ENCODE measurements at regions not wholly inside any gene's neighbourhood (a gene's known extent, or its start where the extent isn't known, plus 50 kb on each side); places are given as distances from the start of the nearest gene placed in this dataset.

DNA sequence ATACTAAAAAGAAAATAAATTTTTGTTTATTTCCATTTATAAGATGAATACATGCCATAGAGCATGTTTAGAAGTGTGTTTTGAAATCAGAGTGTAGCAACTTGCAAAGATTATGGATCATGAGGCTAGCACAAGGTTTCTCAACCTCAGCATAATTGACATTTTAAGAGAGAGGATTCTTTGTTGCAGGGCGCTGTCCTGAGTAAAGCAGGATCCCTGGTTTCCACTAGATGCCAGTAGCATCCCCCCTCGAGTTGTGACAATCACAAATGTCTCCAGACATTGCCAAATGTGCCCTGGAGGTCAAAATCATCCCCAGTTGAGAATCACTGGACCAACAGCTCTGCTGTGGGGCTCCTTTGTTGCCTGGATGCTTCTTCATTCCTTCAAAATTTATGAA, 128.5 kb upstream of the RBMS3 start:
- ATAC-seq (no peak), DNase-seq (no peak)
- ChIA-PET CTCF (no interaction called here), POLR2A (no interaction called here)
- H3K27me3 Mint-ChIP-seq: no peaks in the 10 kb centered on the region
- intact Hi-C loops (cut with DNase I, micrococcal nuclease): no loop called here
- no peaks in the 10 kb centered on the region for H3K36me3 Mint-ChIP-seq (ENCODE audit: low read depth)
- peaks cover 11% of the 10 kb centered on the region for H3K4me1 Mint-ChIP-seq
- H3K4me3 Mint-ChIP-seq: no peak overlapping the region
- H3K9me3 Mint-ChIP-seq (ENCODE audit: low read depth): no peaks in the 10 kb centered on the region
- no peak overlapping the region for H3K27ac Mint-ChIP-seq

DNA sequence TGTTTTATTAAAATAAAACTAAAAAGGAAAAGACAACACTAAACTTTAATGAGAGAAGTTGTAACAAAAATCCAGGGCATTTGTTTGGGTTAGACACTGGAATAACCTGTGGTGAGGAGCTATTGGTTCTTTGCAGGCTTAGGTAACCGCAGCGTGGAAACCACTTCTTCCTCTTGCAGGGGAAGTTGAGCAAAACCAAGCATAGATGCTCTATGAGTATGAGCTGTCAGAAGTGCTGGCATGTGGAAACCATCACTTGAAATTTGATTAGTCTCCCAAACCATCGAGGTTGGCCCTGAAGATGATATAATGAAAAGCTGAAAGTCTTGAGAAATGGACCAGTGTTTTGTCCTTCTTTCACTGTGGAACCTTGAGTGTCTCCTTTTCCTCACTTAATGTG, 127.1 kb upstream of the RBMS3 start:
- ATAC-seq (peak; percentile 82), DNase-seq (peak; percentile 72)
- Mint-ChIP-seq H3K4me1 (peaks cover 11% of the 10 kb centered on the region), H3K9me3 (ENCODE audit: low read depth) (no peaks in the 10 kb centered on the region), H3K4me3 (no peak overlapping the region), H3K27me3 (no peaks in the 10 kb centered on the region), H3K27ac (no peak overlapping the region), H3K36me3 (ENCODE audit: low read depth) (no peaks in the 10 kb centered on the region)
- ChIA-PET POLR2A (no interaction called here), CTCF (interaction anchor here (1.1 to 1.5 kb wide), 2 partner anchors 9 to 73 kb away, joined by 3 to 5 read pairs; no protein-coding TSS in a partner anchor)
- intact Hi-C loops (cut with DNase I, micrococcal nuclease): no loop called here

DNA sequence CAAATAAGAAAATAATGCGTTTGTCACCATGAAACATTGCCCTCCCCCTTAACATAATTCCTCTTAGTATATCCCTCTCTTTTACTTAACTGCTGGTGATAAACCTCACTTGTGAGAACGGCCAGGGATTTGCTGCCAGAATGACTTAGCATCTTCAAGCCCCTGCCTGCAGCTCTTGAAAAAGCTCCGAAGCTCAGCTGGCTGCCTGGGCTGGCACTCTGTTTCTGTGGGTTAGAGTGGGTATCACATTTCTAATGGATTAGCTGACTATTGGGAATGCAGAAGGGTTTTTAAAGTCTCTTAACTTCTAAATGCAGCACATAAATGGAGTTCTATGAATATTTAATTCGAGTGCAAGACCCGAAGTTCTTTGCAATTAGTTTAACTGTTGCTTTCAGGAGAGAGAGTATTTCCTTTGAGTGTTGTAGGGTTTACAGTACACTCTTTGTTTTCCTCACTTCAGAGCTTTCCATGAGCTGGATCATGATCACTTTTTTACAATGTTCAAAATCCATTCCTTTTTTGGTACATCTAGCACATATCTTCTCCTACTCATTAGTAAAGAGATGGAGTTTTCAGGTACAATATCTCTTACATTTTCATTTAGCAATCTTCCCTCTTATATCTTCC, 124.7 kb upstream of the RBMS3 start:
- intact Hi-C loops (cut with DNase I, micrococcal nuclease): no loop called here
- ChIA-PET POLR2A (no interaction called here), CTCF (no interaction called here)
- Mint-ChIP-seq H3K4me1 (peaks cover 11% of the 10 kb centered on the region), H3K27ac (no peak overlapping the region), H3K4me3 (no peak overlapping the region), H3K27me3 (no peaks in the 10 kb centered on the region), H3K9me3 (ENCODE audit: low read depth) (peaks cover 1% of the 10 kb centered on the region), H3K36me3 (ENCODE audit: low read depth) (no peaks in the 10 kb centered on the region)
- DNase-seq (no peak), ATAC-seq (no peak)

DNA sequence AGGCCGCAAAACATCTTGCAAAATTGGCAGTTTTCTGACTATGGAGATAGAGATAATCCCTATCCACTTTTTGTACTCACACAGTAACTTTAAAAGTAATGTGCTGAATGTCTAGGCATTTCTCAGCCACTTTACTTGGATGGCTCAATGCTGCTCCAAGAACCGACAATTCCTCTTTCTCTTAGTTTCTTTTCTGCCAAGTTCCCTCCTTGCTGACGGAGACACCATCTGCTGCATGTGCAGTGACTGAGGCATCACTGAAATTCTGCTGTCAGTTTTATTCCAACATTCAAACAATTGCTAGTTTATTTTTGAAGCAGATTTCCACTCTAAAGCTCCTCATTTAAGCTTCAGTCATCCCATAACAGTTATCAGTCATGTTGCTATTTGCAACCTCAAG, 116.0 kb upstream of the RBMS3 start:
- Mint-ChIP-seq H3K27ac (no peak overlapping the region), H3K27me3 (no peaks in the 10 kb centered on the region), H3K4me3 (no peak overlapping the region), H3K9me3 (ENCODE audit: low read depth) (peaks cover 4% of the 10 kb centered on the region), H3K4me1 (peaks cover 1% of the 10 kb centered on the region), H3K36me3 (ENCODE audit: low read depth) (no peaks in the 10 kb centered on the region)
- ATAC-seq (no peak), DNase-seq (no peak)
- intact Hi-C loops (cut with DNase I, micrococcal nuclease): no loop called here
- POLR2A ChIA-PET: no interaction called here
- CTCF ChIA-PET: no interaction called here

DNA sequence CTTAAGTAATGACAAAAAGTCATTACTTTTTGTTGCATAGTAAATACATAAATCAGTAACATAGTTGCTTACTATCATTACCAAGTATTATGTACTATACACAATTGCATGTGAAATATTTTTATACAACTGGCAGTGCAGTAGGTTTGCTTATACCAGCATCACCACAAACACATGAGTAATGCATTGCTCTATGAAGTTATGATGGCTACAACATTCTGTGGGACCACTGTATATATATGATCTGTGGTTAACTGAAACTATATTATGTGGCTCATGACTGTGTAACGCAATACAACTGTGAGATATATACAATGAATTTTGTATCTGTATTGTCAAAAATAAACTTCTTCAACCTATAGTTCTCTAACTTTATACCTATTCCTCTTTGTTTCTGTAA, 113.7 kb upstream of the RBMS3 start:
- ChIA-PET POLR2A (no interaction called here), CTCF (no interaction called here)
- Mint-ChIP-seq H3K27me3 (no peaks in the 10 kb centered on the region), H3K9me3 (ENCODE audit: low read depth) (peaks cover under 1% of the 10 kb centered on the region), H3K36me3 (ENCODE audit: low read depth) (peaks cover 1% of the 10 kb centered on the region), H3K4me1 (peaks cover 18% of the 10 kb centered on the region), H3K27ac (no peak overlapping the region), H3K4me3 (no peak overlapping the region)
- no peak for ATAC-seq
- intact Hi-C loops (cut with DNase I, micrococcal nuclease): no loop called here
- no peak for DNase-seq

DNA sequence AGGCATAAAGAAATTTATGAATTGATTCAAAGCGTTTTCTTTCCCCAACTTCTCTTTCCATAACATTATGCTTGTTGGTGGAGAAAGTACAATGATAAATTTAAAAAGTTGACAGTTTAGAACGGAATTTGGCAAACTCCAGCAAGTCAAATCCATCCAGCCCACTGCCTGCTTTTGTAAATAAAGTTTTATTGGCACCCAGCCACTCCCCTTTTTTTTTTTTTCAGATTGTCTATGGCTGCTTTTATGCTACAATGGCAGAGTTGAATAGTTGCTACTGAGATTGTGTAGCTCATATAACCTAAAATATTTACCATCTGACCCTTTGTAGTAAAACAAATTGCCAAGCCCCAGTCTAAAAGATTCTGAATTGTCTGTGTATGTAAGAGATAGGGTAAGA, 112.8 kb upstream of the RBMS3 start:
- H3K4me1 Mint-ChIP-seq: peaks cover 23% of the 10 kb centered on the region
- POLR2A ChIA-PET: no interaction called here
- intact Hi-C loops (cut with DNase I, micrococcal nuclease): no loop called here
- CTCF ChIA-PET: no interaction called here
- peaks cover 2% of the 10 kb centered on the region for H3K9me3 Mint-ChIP-seq (ENCODE audit: low read depth)
- DNase-seq (no peak), ATAC-seq (no peak)
- H3K27ac Mint-ChIP-seq: no peak overlapping the region
- H3K4me3 Mint-ChIP-seq: no peak overlapping the region
- peaks cover 2% of the 10 kb centered on the region for H3K36me3 Mint-ChIP-seq (ENCODE audit: low read depth)
- no peaks in the 10 kb centered on the region for H3K27me3 Mint-ChIP-seq

DNA sequence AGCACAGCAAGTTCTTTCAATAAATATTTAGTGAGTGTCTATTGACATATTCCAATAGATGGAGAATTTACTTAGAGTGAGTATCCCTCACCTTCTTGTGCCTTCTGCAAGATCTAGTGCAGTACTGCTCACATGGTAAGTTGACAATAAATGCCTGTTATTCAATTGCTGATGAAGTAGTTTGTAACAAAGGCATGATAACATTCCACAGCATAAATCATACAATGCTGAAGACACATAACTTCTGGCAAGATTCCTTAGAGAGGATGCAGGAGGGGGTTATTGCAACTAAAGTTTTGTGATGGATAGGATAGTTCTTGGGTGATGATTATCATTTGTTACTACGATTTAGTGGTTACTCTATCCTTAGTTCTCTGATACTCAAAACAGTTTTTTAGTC, 112.2 kb upstream of the RBMS3 start:
- Mint-ChIP-seq H3K27ac (no peak overlapping the region), H3K4me1 (peaks cover 25% of the 10 kb centered on the region), H3K27me3 (no peaks in the 10 kb centered on the region), H3K4me3 (no peak overlapping the region), H3K36me3 (ENCODE audit: low read depth) (peaks cover 2% of the 10 kb centered on the region), H3K9me3 (ENCODE audit: low read depth) (peaks cover 2% of the 10 kb centered on the region)
- ATAC-seq (no peak), DNase-seq (no peak)
- CTCF ChIA-PET: no interaction called here
- POLR2A ChIA-PET: no interaction called here
- intact Hi-C loops (cut with DNase I, micrococcal nuclease): no loop called here

DNA sequence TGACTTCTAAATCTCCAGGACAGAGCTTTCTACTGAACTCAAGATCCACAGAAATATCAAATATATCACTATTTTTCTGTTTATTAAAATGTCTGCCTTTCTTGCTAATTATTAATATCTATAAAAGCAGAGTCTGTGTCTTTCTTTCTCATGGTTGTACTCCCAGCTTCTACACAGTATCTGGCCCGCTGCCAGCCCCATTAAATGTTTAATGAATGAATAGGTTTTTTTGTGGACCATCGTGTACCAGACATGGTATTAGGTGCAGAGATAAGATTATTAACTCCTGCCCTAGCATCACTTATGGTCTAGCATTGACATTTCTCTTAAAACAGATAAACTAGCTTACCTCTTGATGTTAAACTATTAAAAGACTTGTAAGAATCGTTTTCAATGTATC, 111.4 kb upstream of the RBMS3 start:
- no peak for ATAC-seq
- Mint-ChIP-seq H3K27me3 (no peaks in the 10 kb centered on the region), H3K36me3 (ENCODE audit: low read depth) (peaks cover 2% of the 10 kb centered on the region), H3K27ac (no peak overlapping the region), H3K4me3 (no peak overlapping the region), H3K4me1 (peaks cover 25% of the 10 kb centered on the region), H3K9me3 (ENCODE audit: low read depth) (peaks cover 2% of the 10 kb centered on the region)
- intact Hi-C loops (cut with DNase I, micrococcal nuclease): no loop called here
- ChIA-PET CTCF (interaction anchor here (0.7 kb wide), 1 partner anchor 16 kb away, joined by 3 read pairs; no protein-coding TSS in a partner anchor), POLR2A (no interaction called here)
- DNase-seq: no peak

DNA sequence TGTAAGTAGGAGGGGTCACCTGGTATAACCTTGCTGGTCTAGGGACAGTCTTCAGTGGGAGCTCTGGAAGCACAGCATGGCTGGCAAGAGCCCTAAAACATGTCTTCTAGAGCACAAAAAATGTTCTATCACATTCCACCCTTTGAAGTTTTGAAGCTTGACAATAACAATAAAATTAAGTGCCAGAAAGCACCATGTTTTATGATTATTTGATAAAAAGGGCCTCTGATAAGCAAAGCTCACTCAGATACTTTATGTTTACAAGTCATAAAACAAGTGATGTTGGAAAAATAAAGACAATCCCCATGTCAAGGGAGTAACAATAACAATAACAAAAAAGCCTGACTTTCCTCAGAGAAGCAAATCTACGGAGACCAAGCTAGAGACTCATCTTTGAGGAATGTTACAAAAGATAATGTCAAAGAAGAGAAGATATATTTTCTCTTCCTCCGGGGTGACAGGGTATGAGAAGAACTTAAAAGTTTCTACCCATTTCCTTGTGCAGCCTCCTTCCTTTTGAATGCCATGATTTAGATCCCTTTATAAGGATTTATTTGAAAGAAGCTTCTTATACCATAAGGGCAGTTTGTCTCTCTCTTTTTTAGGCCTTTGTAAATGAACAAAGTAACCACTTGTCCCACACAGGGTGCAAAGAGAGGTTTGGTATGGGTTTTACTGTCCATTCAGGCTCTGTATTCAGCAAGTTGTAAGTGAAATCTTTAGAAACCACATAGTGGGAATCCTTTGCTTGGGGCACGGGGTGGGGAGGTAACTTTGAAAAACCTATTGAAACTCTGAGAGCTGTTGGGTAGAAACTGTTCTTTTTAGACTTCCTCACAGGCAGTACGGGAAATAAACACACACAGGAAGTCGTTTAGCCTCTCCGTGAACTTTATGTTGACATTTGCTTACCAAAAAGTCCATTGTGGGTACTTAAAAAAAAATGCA, 109.6 kb upstream of the RBMS3 start:
- CTCF ChIA-PET: interaction anchor here (1.0 kb wide), 1 partner anchor 504 kb away, joined by 5 read pairs; no protein-coding TSS in a partner anchor
- H3K4me3 Mint-ChIP-seq: no peak overlapping the region
- peaks cover 25% of the 10 kb centered on the region for H3K4me1 Mint-ChIP-seq
- H3K36me3 Mint-ChIP-seq (ENCODE audit: low read depth): peaks cover 2% of the 10 kb centered on the region
- H3K27ac Mint-ChIP-seq: peak overlapping the region; percentile 44
- DNase-seq (no peak), ATAC-seq (peak; percentile 36)
- intact Hi-C loops (cut with DNase I, micrococcal nuclease): no loop called here
- POLR2A ChIA-PET: no interaction called here
- H3K27me3 Mint-ChIP-seq: no peaks in the 10 kb centered on the region
- H3K9me3 Mint-ChIP-seq (ENCODE audit: low read depth): peaks cover 6% of the 10 kb centered on the region

DNA sequence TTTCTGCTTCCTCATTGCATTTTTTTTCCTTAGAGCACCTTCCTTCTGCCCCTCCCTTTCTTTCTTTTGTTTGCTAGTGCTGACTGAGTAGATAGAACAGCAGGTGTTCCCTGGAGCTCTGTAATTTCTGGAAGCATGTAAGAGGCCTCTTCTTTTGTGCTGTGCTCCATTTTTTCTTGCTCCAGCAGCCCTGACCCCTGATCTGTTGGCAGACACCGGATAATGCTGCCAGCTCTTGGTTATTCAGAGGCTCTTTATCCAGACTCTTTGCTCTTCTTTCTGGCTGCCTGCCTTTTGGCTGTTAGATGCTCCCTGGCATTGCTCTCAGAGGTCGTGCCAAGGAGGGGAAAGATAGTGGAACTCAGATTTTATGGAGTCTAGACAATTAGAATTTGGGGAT, 104.4 kb upstream of the RBMS3 start:
- POLR2A ChIA-PET: no interaction called here
- ATAC-seq (no peak), DNase-seq (no peak)
- no peak overlapping the region for H3K4me3 Mint-ChIP-seq
- H3K27me3 Mint-ChIP-seq: no peaks in the 10 kb centered on the region
- H3K27ac Mint-ChIP-seq: no peak overlapping the region
- peaks cover 2% of the 10 kb centered on the region for H3K36me3 Mint-ChIP-seq (ENCODE audit: low read depth)
- H3K4me1 Mint-ChIP-seq: peaks cover 13% of the 10 kb centered on the region
- intact Hi-C loops (cut with DNase I, micrococcal nuclease): no loop called here
- CTCF ChIA-PET: interaction anchor here (0.9 kb wide), 1 partner anchor 378 kb away, joined by 3 read pairs; no protein-coding TSS in a partner anchor
- H3K9me3 Mint-ChIP-seq (ENCODE audit: low read depth): peaks cover 8% of the 10 kb centered on the region

DNA sequence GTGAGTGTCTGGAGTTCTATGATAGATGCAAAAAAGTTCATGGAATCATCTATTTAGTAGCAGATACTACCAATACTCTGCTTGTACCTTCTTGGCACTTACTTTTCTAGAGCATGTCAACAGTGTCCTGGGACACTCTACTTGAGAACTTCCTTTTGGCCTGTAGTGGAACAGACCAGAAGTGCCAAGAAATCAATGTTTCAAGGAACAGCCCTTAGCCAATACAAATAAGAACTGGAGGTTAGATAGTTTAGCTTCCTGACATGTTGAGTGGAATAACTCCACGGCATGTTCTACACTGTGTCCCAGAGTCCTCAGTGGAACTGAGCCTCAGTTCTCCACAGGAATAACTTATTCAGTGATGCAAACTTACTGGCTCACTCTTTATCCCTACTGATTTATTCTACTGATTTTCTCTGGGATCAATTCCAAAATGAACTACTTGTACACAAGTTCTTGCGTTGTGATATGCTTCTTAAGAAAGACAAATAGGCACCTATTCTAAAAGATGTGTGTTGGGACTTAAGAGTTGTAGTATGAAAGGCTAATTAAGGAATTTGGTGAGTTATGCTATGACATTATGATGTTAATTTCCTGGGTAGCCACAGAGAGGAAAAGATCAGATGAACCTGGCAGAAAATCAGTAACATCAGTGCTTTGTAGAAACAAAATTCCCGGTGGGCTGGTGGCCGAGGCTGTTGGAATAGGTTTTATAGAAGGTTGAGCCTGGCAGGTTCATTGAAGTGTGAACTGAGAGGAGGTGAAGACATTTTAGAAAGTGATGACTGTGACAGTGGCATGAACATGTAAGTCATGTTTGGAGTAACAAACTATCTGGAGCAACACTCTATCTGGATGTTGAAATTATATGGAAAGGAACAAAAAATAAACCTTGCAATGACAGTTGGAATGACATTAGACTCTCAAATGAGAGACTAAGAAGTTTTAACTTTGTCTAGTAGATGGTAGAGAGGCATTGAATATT, 101.8 kb upstream of the RBMS3 start:
- intact Hi-C loops (cut with DNase I, micrococcal nuclease): no loop called here
- ChIA-PET POLR2A (no interaction called here), CTCF (interaction anchor here (0.6 kb wide), 1 partner anchor 277 kb away, joined by 3 read pairs; no protein-coding TSS in a partner anchor)
- Mint-ChIP-seq H3K4me1 (peaks cover 9% of the 10 kb centered on the region), H3K36me3 (ENCODE audit: low read depth) (no peaks in the 10 kb centered on the region), H3K4me3 (no peak overlapping the region), H3K9me3 (ENCODE audit: low read depth) (peaks cover 6% of the 10 kb centered on the region), H3K27me3 (no peaks in the 10 kb centered on the region), H3K27ac (no peak overlapping the region)
- no peak for ATAC-seq
- no peak for DNase-seq
